GM21723 (cell line): ENCODE measurements at regions not wholly inside any gene's neighbourhood (a gene's known extent, or its start where the extent isn't known, plus 50 kb on each side); places are given as distances from the start of the nearest gene placed in this dataset.
"Not testable (repeated sequence)": the region's sequence is repeated elsewhere in the genome, so short reads cannot be mapped to it uniquely, and the experiment has no call there.

Experiments
- ATAC-seq: cut with Tn5 transposase; IDR thresholded peaks from one replicate; pipeline ENCODE4 v1.9.1; 2021; ENCODE audit warnings: mild to moderate bottlenecking, moderate library complexity; ENCODE audit not compliant: unreplicated experiment

GRCh38 chr2:236489083-236489482, 80.5 kb upstream of the ACKR3 start:
- not testable (repeated sequence) for ATAC-seq

DNA sequence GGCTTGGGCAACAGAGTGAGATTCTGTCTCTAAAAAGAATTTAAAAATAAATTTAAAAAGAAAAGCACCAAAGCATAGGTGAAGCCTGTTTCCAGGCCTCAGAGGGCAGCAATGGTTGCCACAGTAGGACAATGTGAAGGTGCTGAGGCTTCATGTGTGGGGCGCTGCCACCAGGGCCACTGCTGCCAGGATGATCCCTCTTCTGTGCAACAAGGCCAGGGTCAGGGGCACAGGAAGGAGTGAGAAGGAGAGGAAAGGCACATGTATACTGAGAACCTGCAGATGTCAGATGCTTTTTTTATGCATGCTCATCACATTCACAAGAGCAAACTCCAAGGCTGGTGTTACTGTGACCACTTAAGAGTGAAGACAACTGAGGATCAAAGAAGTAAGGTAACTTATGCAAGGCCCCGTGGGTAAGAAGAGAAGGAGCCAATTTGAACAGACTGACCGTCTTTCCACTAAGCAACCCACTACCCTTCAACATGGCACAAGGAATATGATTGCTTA, 79.7 kb upstream of the ACKR3 start:
- no peak for ATAC-seq

DNA sequence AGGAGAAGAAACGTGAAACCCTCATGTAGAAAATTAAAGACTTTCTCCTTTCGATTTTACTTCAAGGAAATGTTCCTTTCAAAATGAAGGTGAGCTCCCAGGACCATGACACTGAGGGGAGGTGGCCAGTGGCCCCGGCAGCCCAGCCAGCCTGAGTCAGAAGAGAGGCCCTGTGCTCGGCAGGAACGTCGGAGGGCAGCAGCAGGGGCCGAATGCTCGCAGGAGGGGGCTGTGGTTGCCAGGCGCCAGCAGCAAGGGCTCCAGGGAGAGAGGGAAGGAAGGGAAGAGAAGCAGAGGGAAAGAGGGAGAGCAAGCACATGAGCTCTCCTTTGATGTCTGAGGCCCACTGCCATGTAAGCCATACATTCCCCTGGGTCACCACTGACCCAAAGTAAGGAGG, 73.3 kb upstream of the ACKR3 start:
- no peak for ATAC-seq

- ATAC-seq: no peak
Measured at GRCh38 chr2:236498369-236498768, 71.3 kb upstream of the ACKR3 start.

DNA sequence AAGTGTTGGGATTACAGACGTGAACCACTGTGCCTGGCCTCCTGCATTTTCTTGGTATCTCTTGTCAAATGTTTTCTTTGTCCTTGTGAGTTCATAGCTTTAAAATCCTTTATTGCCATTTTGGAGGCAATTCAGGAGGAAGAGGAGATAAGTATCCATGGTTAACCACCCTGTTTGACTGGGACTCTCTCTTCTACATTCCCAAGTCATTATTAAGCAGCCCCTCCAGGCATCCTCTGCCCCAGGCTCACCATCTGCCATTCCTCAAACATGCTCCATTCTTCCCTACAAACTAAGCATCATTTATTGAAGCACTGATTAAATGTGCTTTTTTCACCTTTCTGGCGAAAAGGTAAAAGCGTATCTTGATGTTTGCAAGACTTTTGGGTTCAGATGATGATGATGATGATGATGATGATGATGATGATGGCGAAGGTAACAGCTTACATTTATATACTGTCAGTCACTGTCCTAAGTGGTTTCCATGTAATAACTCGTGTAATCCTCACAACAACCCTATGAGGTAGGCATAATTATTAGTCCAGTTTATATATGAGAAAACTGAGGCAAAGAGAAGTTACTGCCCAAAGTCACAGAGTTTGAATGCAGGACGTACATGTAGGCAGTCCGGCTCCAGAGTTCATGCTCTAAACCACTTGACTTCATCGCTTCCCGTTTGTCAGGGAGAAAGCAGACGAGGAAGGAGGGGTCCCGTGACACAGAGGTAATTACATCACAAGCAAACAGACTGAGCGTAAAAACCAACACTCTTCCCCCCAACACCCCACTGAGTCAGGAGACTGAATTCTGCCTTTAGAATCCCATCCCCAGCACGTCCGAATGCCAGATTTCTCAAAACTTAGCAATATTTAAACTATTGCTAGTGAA, 69.7 kb upstream of the ACKR3 start:
- no peak for ATAC-seq

GRCh38 chr2:236501026-236501425, 68.6 kb upstream of the ACKR3 start:
- no peak for ATAC-seq

GRCh38 chr2:236501531-236501930, 68.1 kb upstream of the ACKR3 start:
- no peak for ATAC-seq

- ATAC-seq: no peak
Measured at GRCh38 chr2:236503100-236503499, 66.5 kb upstream of the ACKR3 start.

DNA sequence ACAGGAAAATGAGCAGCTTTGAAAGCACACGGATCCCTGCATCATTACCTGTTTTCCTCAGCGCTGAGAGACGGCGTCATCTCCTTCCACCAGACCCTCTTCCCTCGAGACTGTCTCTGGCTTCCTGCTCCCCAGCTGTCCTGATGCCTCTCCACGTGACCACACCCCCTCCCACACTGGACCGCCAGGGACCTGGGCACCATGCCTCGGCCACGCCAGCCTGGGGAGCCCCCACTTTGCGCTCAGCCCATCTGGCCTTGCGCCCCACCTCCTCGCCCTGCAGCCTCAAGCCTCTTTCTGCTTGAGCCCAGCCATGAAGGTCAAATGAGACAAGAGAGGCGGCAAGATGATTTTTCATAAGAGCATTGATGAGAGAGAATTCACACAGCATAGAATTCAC, 66.0 kb upstream of the ACKR3 start:
- ATAC-seq: no peak

DNA sequence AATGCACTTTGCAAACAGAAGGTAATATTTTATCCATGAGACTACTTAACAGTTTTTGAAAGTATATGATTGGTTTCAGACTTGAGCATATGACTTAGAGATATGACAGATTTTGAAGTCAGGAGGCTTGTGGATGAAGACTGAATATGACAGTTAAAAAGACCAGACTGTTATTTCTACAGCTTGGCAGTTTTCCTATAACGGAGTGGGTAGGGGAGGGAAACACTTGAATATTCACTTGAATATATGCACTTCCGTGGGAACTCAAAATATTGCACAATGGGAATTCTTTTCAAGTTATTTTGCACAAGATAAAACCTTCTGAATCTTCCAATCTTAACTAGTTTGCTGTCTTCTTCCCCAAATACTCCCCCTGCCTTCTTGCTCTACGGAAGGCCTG, 64.6 kb upstream of the ACKR3 start:
- no peak for ATAC-seq

- no peak for ATAC-seq
Measured at GRCh38 chr2:236505648-236506047, 64.0 kb upstream of the ACKR3 start.

DNA sequence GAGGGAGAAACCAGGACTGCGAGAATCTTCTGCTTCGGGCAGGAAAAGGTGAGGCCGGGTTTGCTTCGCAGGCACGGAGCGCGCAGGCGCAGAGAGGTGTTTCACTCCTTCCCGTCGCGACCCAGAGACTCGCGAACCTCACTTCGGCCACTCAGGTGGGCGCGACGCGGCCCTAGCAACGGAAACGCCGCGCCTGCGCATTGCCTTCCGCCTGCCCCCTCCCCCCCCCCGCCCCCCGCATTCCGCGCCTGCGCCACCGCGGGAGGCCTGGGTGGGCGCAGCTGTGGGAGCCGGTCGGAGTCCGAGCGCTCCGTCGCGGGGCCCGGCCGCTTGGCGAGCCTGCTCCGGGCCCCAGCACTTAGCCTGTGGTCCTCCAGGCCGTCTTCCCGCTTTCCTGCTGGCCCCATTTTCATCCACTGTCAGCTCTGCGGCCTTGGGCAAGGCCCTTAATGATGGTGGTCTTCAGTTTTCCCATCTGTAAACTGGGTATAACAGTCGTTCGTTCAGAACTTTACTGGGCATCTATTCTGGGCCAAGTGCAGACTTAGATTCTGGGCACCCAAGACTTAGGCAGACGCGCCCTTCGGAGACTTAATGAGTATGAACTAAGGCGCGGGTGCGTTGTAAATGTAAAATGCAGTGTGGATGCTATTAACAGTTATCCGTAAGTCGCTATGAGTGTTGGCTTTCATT, 62.1 kb upstream of the ACKR3 start:
- no peak for ATAC-seq

GRCh38 chr2:236508466-236508865, 61.2 kb upstream of the ACKR3 start:
- no peak for ATAC-seq

DNA sequence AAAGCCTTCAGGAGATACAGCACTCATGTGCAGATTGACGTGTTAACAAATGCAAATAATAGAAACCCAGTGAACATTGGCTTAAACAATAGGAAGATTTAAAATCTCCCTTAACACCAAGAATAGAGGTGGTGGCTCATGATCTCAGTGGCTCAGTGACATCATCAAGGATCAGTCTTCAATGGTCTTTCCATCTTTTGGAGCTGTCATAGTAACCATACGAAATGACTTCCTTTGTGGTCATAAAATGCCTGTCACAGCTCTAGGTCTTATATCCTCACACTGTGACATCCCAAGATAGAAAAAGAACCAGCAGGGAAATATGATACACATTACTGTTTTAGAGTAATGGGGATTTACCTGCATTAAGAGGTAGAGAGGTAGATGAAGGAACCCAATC, 59.6 kb upstream of the ACKR3 start:
- no peak for ATAC-seq

GRCh38 chr2:236511266-236511665, 58.4 kb upstream of the ACKR3 start:
- no peak for ATAC-seq

DNA sequence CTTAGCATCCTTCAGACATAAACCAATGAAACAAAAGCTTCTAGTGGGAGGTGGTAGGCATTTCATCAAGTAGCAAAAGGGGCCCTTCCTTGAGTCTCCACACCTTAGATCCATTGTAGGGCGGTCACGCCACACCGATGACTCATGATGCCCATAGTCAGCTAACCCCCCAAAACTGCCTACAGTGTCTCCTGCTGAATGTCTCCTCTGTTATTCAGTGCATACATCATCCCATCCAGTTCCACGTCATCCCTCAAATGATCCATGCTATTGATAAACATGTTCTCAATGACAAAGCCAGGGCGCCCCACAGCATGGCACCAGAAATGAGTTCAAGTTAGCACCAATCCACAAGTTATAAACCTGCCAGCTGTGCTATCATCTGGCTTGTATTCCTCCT, 57.4 kb upstream of the ACKR3 start:
- ATAC-seq: no peak

DNA sequence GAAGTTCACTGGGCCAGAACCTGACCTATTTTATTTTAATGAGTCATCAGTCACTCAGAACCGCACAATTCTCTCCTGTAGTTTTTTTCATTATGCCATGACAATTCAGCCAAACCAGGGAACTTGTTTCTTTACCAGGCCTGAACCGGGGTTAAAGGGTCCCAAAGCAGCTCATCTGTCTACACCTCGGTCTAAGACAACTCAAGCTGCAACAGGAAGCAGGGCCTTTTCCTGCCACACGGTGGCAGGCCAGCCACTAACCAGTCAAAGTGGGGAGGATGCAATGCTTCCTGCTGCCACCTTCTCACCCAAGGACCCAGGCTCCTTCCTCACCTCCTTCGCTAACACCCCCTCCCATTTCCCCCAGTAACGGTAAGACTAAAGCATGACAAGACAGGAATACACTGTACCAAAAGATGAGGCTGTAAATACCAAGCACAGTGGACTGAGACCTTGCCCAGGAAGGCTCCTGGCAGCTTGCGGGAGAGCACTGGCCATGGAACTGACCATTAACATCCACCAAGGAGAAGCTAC, 56.7 kb upstream of the ACKR3 start:
- peak; percentile 94 for ATAC-seq

DNA sequence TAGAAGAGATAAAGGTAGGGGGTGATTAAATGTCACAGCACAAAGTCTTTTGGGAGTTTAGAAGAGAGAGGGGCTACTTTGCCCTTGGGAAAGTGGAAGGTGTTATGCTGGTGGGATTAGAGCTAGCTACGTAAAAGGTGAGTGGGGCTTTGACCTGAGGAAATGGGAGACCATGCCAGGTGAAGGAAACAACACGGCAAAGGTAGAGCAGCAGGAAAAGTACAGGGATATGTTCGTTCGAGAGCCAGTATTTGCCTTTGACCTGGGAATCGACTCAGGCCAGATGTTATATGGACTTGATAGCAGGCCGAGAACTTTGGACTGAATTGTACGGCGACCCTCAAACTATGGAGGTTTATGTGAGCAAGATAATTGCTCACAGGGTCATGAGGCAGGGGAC, 55.7 kb upstream of the ACKR3 start:
- no peak for ATAC-seq

GRCh38 chr2:236516708-236517107, 52.9 kb upstream of the ACKR3 start:
- no peak for ATAC-seq

- no peak for ATAC-seq
Measured at GRCh38 chr2:236517251-236518031, 52.2 kb upstream of the ACKR3 start.
